Fibroblast of the aortic adventitia (primary cell): ENCODE measurements at regions not wholly inside any gene's neighbourhood (a gene's known extent, or its start where the extent isn't known, plus 50 kb on each side); places are given as distances from the start of the nearest gene placed in this dataset.

Experiments used
- DNase-seq: peaks from one replicate; pipeline ENCODE4 v3.0.0-alpha.2; 2010; ENCODE audit warnings: low read depth
- H3K4me3 ChIP-seq: 2 replicates; pipeline ENCODE4 v1.5.1; 2011; ENCODE audit warnings: low read depth, mild to moderate bottlenecking, control low read depth, low read length, moderate library complexity
- CTCF ChIP-seq: IDR thresholded peaks from 2 replicates; pipeline ENCODE4 v1.5.1; 2011; ENCODE audit warnings: mild to moderate bottlenecking, low read length, control low read depth, inconsistent platforms; ENCODE audit not compliant: insufficient read depth

GRCh38 chr5:77948476-77948875 is 172.3 kb upstream of the TBCA start:
- DNase-seq, result no peak
- TF ChIP-seq CTCF, result no peak
- H3K4me3 ChIP-seq, result no peak overlapping the region

- H3K4me3 ChIP-seq, result no peak overlapping the region
- no peak for DNase-seq
- TF ChIP-seq CTCF, result no peak
These were observed 170.9 kb upstream of the TBCA start for GRCh38 chr5:77947041-77947428.

- no peak overlapping the region for H3K4me3 ChIP-seq
- no peak for DNase-seq
- no peak for TF ChIP-seq CTCF
These were observed 170.4 kb upstream of the TBCA start for GRCh38 chr5:77946381-77947040.

- no peak for TF ChIP-seq CTCF
- DNase-seq, result no peak
- H3K4me3 ChIP-seq, result no peak overlapping the region
These were observed 169.7 kb upstream of the TBCA start for GRCh38 chr5:77945874-77946273.

- DNase-seq, result no peak
- TF ChIP-seq CTCF, result no peak
- no peak overlapping the region for H3K4me3 ChIP-seq
These were observed 168.7 kb upstream of the TBCA start for GRCh38 chr5:77944757-77945340.

GRCh38 chr5:77943851-77944250 is 167.7 kb upstream of the TBCA start:
- no peak for DNase-seq
- TF ChIP-seq CTCF, result no peak
- no peak overlapping the region for H3K4me3 ChIP-seq
